ENCODE measurements at regions not wholly inside any gene's neighbourhood (a gene's known extent, or its start where the extent isn't known, plus 50 kb on each side); places are given as distances from the start of the nearest gene placed in this dataset.
A peak's percentile ranks its signal among the peaks of the same experiment; 100 is the strongest.

DNA sequence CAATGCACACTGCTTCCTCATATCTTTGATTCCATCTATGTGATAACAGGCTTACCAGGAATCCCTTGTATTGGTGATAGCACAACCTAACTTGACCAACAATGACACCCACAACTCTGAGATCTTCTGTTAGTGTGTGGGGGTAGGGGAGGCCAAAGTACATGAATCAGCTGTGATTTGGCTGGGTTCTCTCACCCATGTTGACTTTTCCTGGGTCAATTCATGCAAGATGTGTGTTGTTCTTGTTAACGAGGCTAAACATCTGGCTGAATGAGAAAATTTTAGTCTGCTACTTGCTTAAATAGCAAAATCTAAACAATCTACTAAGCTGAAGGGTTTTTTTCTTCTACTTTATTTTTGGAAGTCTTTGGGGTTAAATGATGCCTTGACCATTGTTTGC, 341.2 kb upstream of the SLC14A2 start:
- H2BK5ac ChIP-seq (ENCODE audit: low read length): no peak overlapping the region
- WGBS (ENCODE audit: extremely low coverage, insufficient coverage, low lambda C conversion rate): no CpG with 5 or more reads among the region's 1 CpG
- H3K4me2 ChIP-seq (ENCODE audit: low read length): no peak overlapping the region
- no peak overlapping the region for H3K4me3 ChIP-seq (ENCODE audit: low read length)
- H3K23ac ChIP-seq (ENCODE audit: low read length): no peak overlapping the region
- no peaks in the 10 kb centered on the region for H3K4me1 ChIP-seq (ENCODE audit: control insufficient read depth, low read depth, low read length)
- no peaks in the 10 kb centered on the region for H3K79me1 ChIP-seq (ENCODE audit: low read length)
- H3K56ac ChIP-seq (ENCODE audit: low read length): no peak overlapping the region
- H4K8ac ChIP-seq (ENCODE audit: low read depth, low read length): no peak overlapping the region
- H4K5ac ChIP-seq (ENCODE audit: low read length): no peak overlapping the region
- no peak overlapping the region for H2BK15ac ChIP-seq (replicated peaks; ENCODE audit: low read depth)
- no peak overlapping the region for H3K27ac ChIP-seq (ENCODE audit: low read depth, low read length)
- no peaks in the 10 kb centered on the region for H3K27me3 ChIP-seq (ENCODE audit: insufficient read depth, low read length, poor library complexity)
- no peaks in the 10 kb centered on the region for H3K36me3 ChIP-seq (ENCODE audit: control insufficient read depth, insufficient read depth, low read length)
- no peak overlapping the region for H2AK5ac ChIP-seq (ENCODE audit: low read length)
- no peak overlapping the region for H3K4ac ChIP-seq (ENCODE audit: low read depth, low read length)
- no peak overlapping the region for H3K18ac ChIP-seq (ENCODE audit: low read length)
- H3K9ac ChIP-seq (ENCODE audit: low read length): no peak overlapping the region
- H2BK120ac ChIP-seq (ENCODE audit: low read depth, low read length): no peak overlapping the region
- no peaks in the 10 kb centered on the region for H3K79me2 ChIP-seq (ENCODE audit: control insufficient read depth, insufficient read depth, low read length)
- no peak for DNase-seq

DNA sequence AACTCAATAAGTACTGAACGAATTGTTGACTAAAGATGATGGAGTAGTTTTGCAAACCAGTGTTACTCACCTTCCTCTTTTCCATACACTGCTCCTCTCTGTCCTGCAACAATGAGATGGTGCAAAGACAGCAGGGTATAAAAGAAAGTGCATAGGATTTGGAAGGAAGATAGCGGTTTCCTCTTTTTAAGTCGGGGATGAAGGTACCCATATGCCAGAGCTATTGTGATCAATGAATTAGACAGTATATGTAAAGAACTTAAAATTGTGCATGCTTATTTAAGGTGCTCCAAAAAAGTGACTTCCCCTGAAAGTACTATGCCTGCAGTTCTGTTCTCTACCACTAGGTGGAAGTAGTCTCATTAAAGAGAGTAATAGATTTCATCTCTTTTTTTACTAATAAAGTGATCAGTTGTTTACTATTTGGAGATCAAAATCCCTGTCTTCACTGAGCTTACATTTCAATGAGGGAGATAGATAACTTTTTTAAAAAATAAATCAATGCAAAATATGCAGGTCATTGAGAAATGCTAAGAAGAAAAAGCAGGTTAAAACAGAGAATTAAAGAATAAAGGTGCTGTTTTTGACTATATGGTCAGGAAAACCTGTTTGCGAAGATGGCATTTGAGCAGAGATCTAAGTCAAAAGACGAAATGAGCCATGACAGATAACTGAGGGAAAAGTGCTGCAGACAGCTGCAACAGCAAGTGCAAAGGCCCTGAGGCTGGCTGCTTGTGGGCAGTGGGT, 339.7 kb upstream of the SLC14A2 start:
- Histone ChIP-seq H3K4me2 (ENCODE audit: low read length) (no peak overlapping the region), H2BK15ac (replicated peaks; ENCODE audit: low read depth) (no peak overlapping the region)
- DNase-seq: peak; percentile 56

DNA sequence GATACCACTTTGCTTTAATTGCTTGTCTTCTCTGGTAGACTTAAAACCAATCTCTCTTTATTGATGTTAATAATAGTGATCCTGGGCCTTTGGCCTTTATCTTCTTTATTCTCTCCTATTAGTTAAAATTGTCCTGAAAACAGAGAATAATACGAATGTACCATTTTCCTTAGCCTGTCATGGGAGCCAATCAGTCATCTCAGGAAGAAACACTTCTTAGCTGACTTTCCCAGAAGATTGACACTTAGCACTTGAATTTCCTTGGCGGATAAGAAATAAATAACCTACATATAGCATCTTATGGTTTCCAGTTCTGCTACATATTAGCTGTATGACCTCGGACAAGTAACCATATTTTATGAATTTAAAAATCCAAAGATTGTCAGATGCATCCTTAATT, 338.4 kb upstream of the SLC14A2 start:
- no peak overlapping the region for H3K18ac ChIP-seq (ENCODE audit: low read length)
- no peak overlapping the region for H4K8ac ChIP-seq (ENCODE audit: low read depth, low read length)
- no peak overlapping the region for H2BK15ac ChIP-seq (replicated peaks; ENCODE audit: low read depth)
- H3K27ac ChIP-seq (ENCODE audit: low read depth, low read length): no peak overlapping the region
- no peaks in the 10 kb centered on the region for H3K27me3 ChIP-seq (ENCODE audit: insufficient read depth, low read length, poor library complexity)
- no peak overlapping the region for H3K23ac ChIP-seq (ENCODE audit: low read length)
- no peak overlapping the region for H2BK120ac ChIP-seq (ENCODE audit: low read depth, low read length)
- DNase-seq: no peak
- no peak overlapping the region for H3K4me2 ChIP-seq (ENCODE audit: low read length)
- H3K79me1 ChIP-seq (ENCODE audit: low read length): no peaks in the 10 kb centered on the region
- no peaks in the 10 kb centered on the region for H3K36me3 ChIP-seq (ENCODE audit: control insufficient read depth, insufficient read depth, low read length)
- H3K4ac ChIP-seq (ENCODE audit: low read depth, low read length): no peak overlapping the region
- no peak overlapping the region for H3K56ac ChIP-seq (ENCODE audit: low read length)
- WGBS (ENCODE audit: extremely low coverage, insufficient coverage, low lambda C conversion rate): no CpG with 5 or more reads among the region's 3 CpGs
- no peak overlapping the region for H3K9ac ChIP-seq (ENCODE audit: low read length)
- no peak overlapping the region for H3K4me3 ChIP-seq (ENCODE audit: low read length)
- H2BK5ac ChIP-seq (ENCODE audit: low read length): no peak overlapping the region
- no peak overlapping the region for H2AK5ac ChIP-seq (ENCODE audit: low read length)
- H3K4me1 ChIP-seq (ENCODE audit: control insufficient read depth, low read depth, low read length): peaks cover under 1% of the 10 kb centered on the region
- no peaks in the 10 kb centered on the region for H3K79me2 ChIP-seq (ENCODE audit: control insufficient read depth, insufficient read depth, low read length)
- H4K5ac ChIP-seq (ENCODE audit: low read length): no peak overlapping the region

More for the DNA sequence above, 339.7 kb upstream of the SLC14A2 start:
- Histone ChIP-seq H3K79me1 (ENCODE audit: low read length) (no peaks in the 10 kb centered on the region), H3K56ac (ENCODE audit: low read length) (no peak overlapping the region), H2BK5ac (ENCODE audit: low read length) (no peak overlapping the region), H3K18ac (ENCODE audit: low read length) (no peak overlapping the region), H3K4me1 (ENCODE audit: control insufficient read depth, low read depth, low read length) (no peaks in the 10 kb centered on the region), H3K36me3 (ENCODE audit: control insufficient read depth, insufficient read depth, low read length) (no peaks in the 10 kb centered on the region), H3K79me2 (ENCODE audit: control insufficient read depth, insufficient read depth, low read length) (no peaks in the 10 kb centered on the region), H4K8ac (ENCODE audit: low read depth, low read length) (no peak overlapping the region), H3K27me3 (ENCODE audit: insufficient read depth, low read length, poor library complexity) (no peaks in the 10 kb centered on the region), H3K4ac (ENCODE audit: low read depth, low read length) (no peak overlapping the region), H2AK5ac (ENCODE audit: low read length) (no peak overlapping the region), H3K27ac (ENCODE audit: low read depth, low read length) (no peak overlapping the region), H3K9ac (ENCODE audit: low read length) (no peak overlapping the region), H3K4me3 (ENCODE audit: low read length) (no peak overlapping the region), H3K23ac (ENCODE audit: low read length) (no peak overlapping the region), H4K5ac (ENCODE audit: low read length) (no peak overlapping the region), H2BK120ac (ENCODE audit: low read depth, low read length) (no peak overlapping the region)
- WGBS (ENCODE audit: extremely low coverage, insufficient coverage, low lambda C conversion rate): no CpG with 5 or more reads among the region's 5 CpGs

DNA sequence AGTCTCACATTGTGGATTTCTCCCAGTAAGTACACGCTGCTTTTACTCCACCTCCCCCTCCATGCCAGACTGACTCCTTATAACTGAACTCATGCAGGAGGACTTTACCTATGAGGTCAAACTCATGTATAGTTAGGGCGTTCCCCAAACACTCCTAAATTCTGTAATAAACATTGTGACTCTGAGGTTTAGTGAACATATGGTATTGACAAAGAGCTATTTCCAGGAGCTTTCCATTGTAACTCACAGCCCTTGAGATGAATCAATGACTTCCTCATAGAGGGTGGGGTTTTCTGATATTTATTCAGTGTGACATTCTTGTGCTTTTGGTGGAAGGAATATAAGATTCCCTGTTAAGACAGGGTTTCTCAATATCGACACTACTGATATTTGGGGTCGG, 337.4 kb upstream of the SLC14A2 start:
- Histone ChIP-seq H2BK120ac (ENCODE audit: low read depth, low read length) (no peak overlapping the region), H2BK5ac (ENCODE audit: low read length) (no peak overlapping the region), H3K23ac (ENCODE audit: low read length) (no peak overlapping the region), H3K27ac (ENCODE audit: low read depth, low read length) (no peak overlapping the region), H3K9ac (ENCODE audit: low read length) (no peak overlapping the region), H3K18ac (ENCODE audit: low read length) (no peak overlapping the region), H3K4me3 (ENCODE audit: low read length) (no peak overlapping the region), H2AK5ac (ENCODE audit: low read length) (no peak overlapping the region), H4K5ac (ENCODE audit: low read length) (no peak overlapping the region), H4K8ac (ENCODE audit: low read depth, low read length) (no peak overlapping the region), H3K27me3 (ENCODE audit: insufficient read depth, low read length, poor library complexity) (no peaks in the 10 kb centered on the region), H2BK15ac (replicated peaks; ENCODE audit: low read depth) (no peak overlapping the region), H3K36me3 (ENCODE audit: control insufficient read depth, insufficient read depth, low read length) (no peaks in the 10 kb centered on the region), H3K56ac (ENCODE audit: low read length) (no peak overlapping the region), H3K4me1 (ENCODE audit: control insufficient read depth, low read depth, low read length) (peaks cover 2% of the 10 kb centered on the region), H3K4me2 (ENCODE audit: low read length) (no peak overlapping the region), H3K4ac (ENCODE audit: low read depth, low read length) (no peak overlapping the region), H3K79me2 (ENCODE audit: control insufficient read depth, insufficient read depth, low read length) (no peaks in the 10 kb centered on the region), H3K79me1 (ENCODE audit: low read length) (no peaks in the 10 kb centered on the region)
- WGBS (ENCODE audit: extremely low coverage, insufficient coverage, low lambda C conversion rate): no CpG with 5 or more reads among the region's 4 CpGs
- no peak for DNase-seq

DNA sequence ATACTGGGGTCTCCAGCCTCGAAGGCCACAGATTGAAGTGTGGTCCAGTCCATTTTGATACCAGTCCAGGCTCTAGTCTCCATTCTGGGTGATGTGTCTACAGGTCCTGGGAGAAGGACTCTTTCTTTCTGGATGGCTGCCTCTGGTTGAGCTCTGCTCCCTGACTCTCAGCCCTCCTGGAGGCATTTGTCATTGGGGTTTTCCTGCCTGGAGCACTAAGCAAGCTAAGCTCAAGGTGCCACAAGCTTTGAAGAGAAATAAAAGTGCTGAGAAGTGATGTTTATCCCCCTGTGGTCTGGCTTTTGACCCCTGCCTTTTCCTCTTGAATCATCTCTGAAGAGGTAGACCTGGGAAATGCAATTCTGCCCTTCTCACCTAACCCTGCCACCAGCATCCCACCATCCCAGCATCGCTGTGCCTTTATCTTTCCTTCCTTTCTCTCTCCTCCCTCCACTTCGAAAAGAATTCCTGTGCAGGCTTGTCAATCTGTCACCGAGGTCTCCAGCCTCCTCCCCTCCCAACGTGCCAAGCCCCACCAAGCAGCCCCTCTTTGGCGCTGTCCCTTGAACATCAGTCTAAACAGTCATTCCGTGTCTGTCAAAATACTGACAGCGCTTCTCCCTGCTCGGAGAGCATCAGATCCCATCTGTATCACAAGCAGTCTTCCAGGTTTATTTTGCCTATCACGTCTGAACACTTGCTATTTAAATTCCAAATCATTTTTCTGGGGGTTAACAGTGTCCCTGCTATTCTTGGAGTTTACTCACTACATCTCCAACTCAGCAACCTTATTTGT, 334.6 kb upstream of the SLC14A2 start:
- WGBS (ENCODE audit: extremely low coverage, insufficient coverage, low lambda C conversion rate): no CpG with 5 or more reads among the region's 10 CpGs
- no peak overlapping the region for H4K5ac ChIP-seq (ENCODE audit: low read length)
- H3K9ac ChIP-seq (ENCODE audit: low read length): no peak overlapping the region
- H2BK120ac ChIP-seq (ENCODE audit: low read depth, low read length): no peak overlapping the region
- no peaks in the 10 kb centered on the region for H3K27me3 ChIP-seq (ENCODE audit: insufficient read depth, low read length, poor library complexity)
- H3K4me1 ChIP-seq (ENCODE audit: control insufficient read depth, low read depth, low read length): peaks cover 2% of the 10 kb centered on the region
- no peak overlapping the region for H3K18ac ChIP-seq (ENCODE audit: low read length)
- H2AK5ac ChIP-seq (ENCODE audit: low read length): no peak overlapping the region
- no peak overlapping the region for H3K4me3 ChIP-seq (ENCODE audit: low read length)
- no peak overlapping the region for H3K27ac ChIP-seq (ENCODE audit: low read depth, low read length)
- H4K8ac ChIP-seq (ENCODE audit: low read depth, low read length): no peak overlapping the region
- H3K79me2 ChIP-seq (ENCODE audit: control insufficient read depth, insufficient read depth, low read length): no peaks in the 10 kb centered on the region
- H3K56ac ChIP-seq (ENCODE audit: low read length): no peak overlapping the region
- no peak overlapping the region for H3K23ac ChIP-seq (ENCODE audit: low read length)
- H2BK15ac ChIP-seq (replicated peaks; ENCODE audit: low read depth): no peak overlapping the region
- no peaks in the 10 kb centered on the region for H3K79me1 ChIP-seq (ENCODE audit: low read length)
- no peak overlapping the region for H3K4me2 ChIP-seq (ENCODE audit: low read length)
- no peak overlapping the region for H3K4ac ChIP-seq (ENCODE audit: low read depth, low read length)
- DNase-seq: no peak
- H2BK5ac ChIP-seq (ENCODE audit: low read length): no peak overlapping the region
- H3K36me3 ChIP-seq (ENCODE audit: control insufficient read depth, insufficient read depth, low read length): no peaks in the 10 kb centered on the region
